Upper lobe of left lung (tissue), 6 donors: ENCODE measurements at regions not wholly inside any gene's neighbourhood (a gene's known extent, or its start where the extent isn't known, plus 50 kb on each side); places are given as distances from the start of the nearest gene placed in this dataset.

Experiments
- ATAC-seq, 2 donors: fragments of 200-7000 bp; cut with Tn5 transposase; one replicate each; pipeline ENCODE4 v1.9.1; 2022; ENCODE audit warnings: mild to moderate bottlenecking in 2 of 2, moderate library complexity in 2 of 2; ENCODE audit not compliant: low FRiP score in 2 of 2
- DNase-seq, 2 donors: peaks; one replicate each; pipeline ENCODE4 v3.0.0-alpha.2; 2019 to 2020
- H3K27ac ChIP-seq, 4 donors: fragments of 200-600 bp; sonication (generic); one replicate each; pipeline ENCODE4 v1.5.1; 2016 to 2019
- H3K27me3 ChIP-seq, 4 donors: fragments of 200-600 bp; sonication (generic); one replicate each; pipeline ENCODE4 v1.5.1; 2017 to 2019
- H3K36me3 ChIP-seq, 4 donors: fragments of 200-600 bp; sonication (generic); one replicate each; pipeline ENCODE4 v1.5.1; 2016 to 2019
- H3K4me1 ChIP-seq, 4 donors: fragments of 200-600 bp; sonication (generic); one replicate each; pipeline ENCODE4 v1.5.1; 2018 to 2019
- H3K4me3 ChIP-seq, 4 donors: fragments of 200-600 bp; sonication (generic); one replicate each; pipeline ENCODE4 v1.5.1; 2017 to 2019; ENCODE audit warnings: mild to moderate bottlenecking in 2 of 4, moderate library complexity in 1 of 4
- H3K9me3 ChIP-seq, 4 donors: fragments of 200-600 bp; sonication (generic); one replicate each; pipeline ENCODE4 v1.5.1; 2018 to 2019
- CTCF ChIP-seq, 6 experiments: fragments of 450-650 bp in 4 of 6; fragments of 200-600 bp in 2 of 6; sonication (generic) in 2 of 6; IDR thresholded peaks; one replicate each; pipeline ENCODE4 v1.5.1; 2016 to 2019; ENCODE audit warnings: antibody characterized with exemption in 6 of 6
- EP300 ChIP-seq, 4 donors: sonication (generic); formaldehyde crosslinking; IDR thresholded peaks; one replicate each; pipeline ENCODE4 v1.5.1; 2017; ENCODE audit warnings: antibody characterized with exemption in 4 of 4, control low read depth in 2 of 4
- POLR2A ChIP-seq, 4 donors: fragments of 450-650 bp; IDR thresholded peaks; one replicate each; pipeline ENCODE4 v1.5.1; 2016 to 2017; ENCODE audit warnings: antibody characterized with exemption in 4 of 4, mild to moderate bottlenecking in 2 of 4
- POLR2AphosphoS5 ChIP-seq, 2 donors: sonication (generic); formaldehyde crosslinking; IDR thresholded peaks; one replicate each; pipeline ENCODE4 v1.5.1; 2017; ENCODE audit warnings: antibody characterized with exemption in 2 of 2
- WGBS, 2 donors: methylation state at CpG; one replicate each; pipeline ENCODE4 v1.1.5; 2017 to 2018; 5-methylcytosine and 5-hydroxymethylcytosine counted together
- donor health status: DM: no; HTN: no; CAD: no; lungs with moderate emphysema.
- donor health status: DM: no; HTN: yes; CAD: no; lungs with severe emphysema.

DNA sequence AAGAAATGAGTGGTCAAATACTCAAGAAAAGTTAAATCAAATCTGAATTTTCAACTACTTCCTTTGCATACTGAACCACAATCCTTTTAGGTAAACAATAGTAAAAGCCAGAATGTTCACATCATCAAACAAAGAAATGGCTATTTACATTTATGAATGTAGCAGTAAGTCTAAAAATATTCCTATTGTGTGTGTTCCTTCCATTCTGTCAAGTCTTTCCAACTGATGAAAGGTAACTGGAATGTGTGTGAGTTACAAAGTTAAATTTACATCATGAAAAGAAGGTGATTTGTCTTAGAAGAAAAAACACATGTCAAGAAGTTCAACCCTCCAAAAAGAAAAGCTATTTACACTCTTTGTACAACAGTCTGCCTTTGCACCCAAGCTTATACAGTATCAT is 203.1 kb downstream of the SIPA1L2 start:
- H3K27ac ChIP-seq, result no peak overlapping the region
- H3K27me3 ChIP-seq, result no peaks in the 10 kb centered on the region
- H3K4me1 ChIP-seq, result peaks cover 0 to 4% (median 0%) of the 10 kb centered on the region in 4 donors
- H3K9me3 ChIP-seq, result no peaks in the 10 kb centered on the region
- TF ChIP-seq EP300 (IDR thresholded peaks at IDR 0.05) (no peak), POLR2A (IDR thresholded peaks at IDR 0.05) (no peak), POLR2AphosphoS5 (IDR thresholded peaks at IDR 0.05) (no peak), CTCF (IDR thresholded peaks at IDR 0.05) (no peak)
- H3K4me3 ChIP-seq, result no peak overlapping the region
- peaks cover 0 to 56% (median 5%) of the 10 kb centered on the region in 4 donors for H3K36me3 ChIP-seq
- DNase-seq (no peak), ATAC-seq (no peak)

DNA sequence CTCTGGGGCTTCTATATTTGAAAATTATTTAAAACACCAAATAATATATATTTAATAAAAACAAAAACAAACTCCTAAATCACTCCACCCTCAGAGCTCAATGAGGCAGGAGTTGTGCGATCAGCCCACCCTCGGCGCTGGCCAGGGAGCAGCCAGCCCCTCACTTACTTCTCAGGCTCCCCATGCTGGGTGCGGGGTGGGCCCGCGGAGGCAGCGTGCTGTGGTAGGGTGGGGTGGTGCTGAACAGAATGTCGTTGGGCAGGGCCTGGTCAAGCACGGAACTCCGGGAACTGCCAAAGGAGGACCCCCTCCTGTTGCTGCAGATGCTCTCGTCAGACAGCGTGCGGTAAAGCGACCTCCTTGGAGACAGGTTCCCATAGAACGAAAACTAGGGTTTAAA is 204.5 kb downstream of the SIPA1L2 start:
- Histone ChIP-seq H3K36me3 (peaks cover 0 to 57% (median 7%) of the 10 kb centered on the region in 4 donors), H3K4me1 (peaks cover 0 to 4% (median 0%) of the 10 kb centered on the region in 4 donors), H3K27ac (no peak overlapping the region), H3K4me3 (no peak overlapping the region), H3K27me3 (no peaks in the 10 kb centered on the region), H3K9me3 (no peaks in the 10 kb centered on the region)
- DNase-seq, result peak in 1 of 2 donors; percentile 73
- 90 to 93% methylated on average over 15 of the region's 15 CpGs for WGBS, 2 donors
- TF ChIP-seq POLR2AphosphoS5 (IDR thresholded peaks at IDR 0.05), result no peak
- TF ChIP-seq POLR2A (IDR thresholded peaks at IDR 0.05), result no peak
- no peak for TF ChIP-seq CTCF (IDR thresholded peaks at IDR 0.05)
- no peak for TF ChIP-seq EP300 (IDR thresholded peaks at IDR 0.05)
- ATAC-seq, result no peak

DNA sequence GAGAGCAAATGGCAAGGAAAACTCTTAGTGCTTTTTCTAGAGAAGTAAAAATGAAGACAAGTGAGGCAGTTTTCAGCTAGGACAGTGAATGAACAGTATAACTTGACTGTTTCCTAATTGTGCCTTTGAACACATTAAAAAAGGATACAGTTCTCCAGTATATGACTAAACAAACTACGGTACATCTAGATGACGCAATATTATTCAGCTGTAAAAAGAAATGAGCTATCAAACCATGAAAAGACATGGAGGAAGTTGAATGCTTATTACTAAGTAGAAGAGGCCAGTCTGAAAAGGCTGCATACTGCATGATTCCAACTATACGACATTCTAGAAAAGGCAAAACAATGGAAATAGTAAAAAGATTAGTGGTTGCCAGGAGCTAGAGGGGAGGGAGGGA is 206.3 kb downstream of the SIPA1L2 start:
- Histone ChIP-seq H3K9me3 (no peaks in the 10 kb centered on the region), H3K27me3 (no peaks in the 10 kb centered on the region), H3K4me1 (peaks cover 0 to under 1% (median 0%) of the 10 kb centered on the region in 4 donors), H3K27ac (no peak overlapping the region), H3K36me3 (peaks cover 0 to 64% (median 12%) of the 10 kb centered on the region in 4 donors), H3K4me3 (no peak overlapping the region)
- TF ChIP-seq CTCF (IDR thresholded peaks at IDR 0.05) (no peak), POLR2AphosphoS5 (IDR thresholded peaks at IDR 0.05) (no peak), EP300 (IDR thresholded peaks at IDR 0.05) (no peak), POLR2A (IDR thresholded peaks at IDR 0.05) (no peak)
- WGBS, 2 donors, result 48 to 65% methylated on average over 3 of the region's 3 CpGs
- ATAC-seq (no peak), DNase-seq (no peak)

- TF ChIP-seq POLR2A (IDR thresholded peaks at IDR 0.05), result no peak
- TF ChIP-seq EP300 (IDR thresholded peaks at IDR 0.05), result no peak
- no peak for TF ChIP-seq POLR2AphosphoS5 (IDR thresholded peaks at IDR 0.05)
- no peak for TF ChIP-seq CTCF (IDR thresholded peaks at IDR 0.05)
- no peak overlapping the region for H3K4me3 ChIP-seq
- no peak for ATAC-seq
- DNase-seq, result no peak
- no peak overlapping the region for H3K27ac ChIP-seq
- H3K4me1 ChIP-seq, result no peaks in the 10 kb centered on the region
- H3K36me3 ChIP-seq, result peaks cover 4 to 65% (median 15%) of the 10 kb centered on the region in 4 donors
- H3K27me3 ChIP-seq, result no peaks in the 10 kb centered on the region
- WGBS, 2 donors, result 86 to 87% methylated on average over 8 of the region's 8 CpGs
- no peaks in the 10 kb centered on the region for H3K9me3 ChIP-seq
Observed at GRCh38 chr1:232422898-232423297, 207.0 kb downstream of the SIPA1L2 start.

DNA sequence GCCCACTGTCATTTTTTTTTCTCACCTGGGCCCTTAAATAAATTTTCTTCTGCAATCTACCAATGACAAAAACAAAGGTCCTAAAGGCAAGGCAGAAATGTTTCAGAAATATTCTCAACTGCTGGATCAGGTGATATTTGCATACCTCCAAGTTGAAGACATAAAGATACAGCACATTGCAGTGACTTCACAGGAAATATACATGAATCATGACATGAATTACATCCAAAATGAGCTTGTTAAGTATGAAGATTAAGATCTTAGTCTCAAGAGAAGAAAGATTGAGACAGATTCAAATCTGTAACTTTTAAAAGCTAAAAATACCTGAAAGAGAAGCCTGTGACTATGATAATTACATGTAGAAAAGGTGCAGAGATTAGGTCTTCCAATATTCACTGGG is 207.8 kb downstream of the SIPA1L2 start:
- ATAC-seq, result no peak
- no peaks in the 10 kb centered on the region for H3K27me3 ChIP-seq
- no peak for DNase-seq
- TF ChIP-seq POLR2AphosphoS5 (IDR thresholded peaks at IDR 0.05) (no peak), CTCF (IDR thresholded peaks at IDR 0.05) (no peak), POLR2A (IDR thresholded peaks at IDR 0.05) (no peak), EP300 (IDR thresholded peaks at IDR 0.05) (no peak)
- peaks cover 4 to 58% (median 15%) of the 10 kb centered on the region in 4 donors for H3K36me3 ChIP-seq
- H3K27ac ChIP-seq, result no peak overlapping the region
- H3K4me3 ChIP-seq, result no peak overlapping the region
- no peaks in the 10 kb centered on the region for H3K9me3 ChIP-seq
- no peaks in the 10 kb centered on the region for H3K4me1 ChIP-seq
